Central memory CD8-positive, alpha-beta T cell (primary cell): ENCODE measurements at regions not wholly inside any gene's neighbourhood (a gene's known extent, or its start where the extent isn't known, plus 50 kb on each side); places are given as distances from the start of the nearest gene placed in this dataset.

ENCODE experiments used
- ATAC-seq: fragments of 150-1000 bp; cut with Tn5 transposase; replicated peaks from 2 replicates; pipeline ENCODE4 v1.10.0; 2022; ENCODE audit warnings: mild to moderate bottlenecking, moderate FRiP score, moderate number of reproducible peaks; ENCODE audit not compliant: poor library complexity, severe bottlenecking; ENCODE audit errors: extremely low read depth
- DNase-seq, 2 donors: peaks; one replicate each; pipeline ENCODE4 v3.0.0; 2021; ENCODE audit warnings: low spot score in 2 of 2
- H3K27ac Mint-ChIP-seq: one replicate; pipeline ENCODE4 v1.8.0; 2022; ENCODE audit warnings: low read depth, mild to moderate bottlenecking, moderate library complexity, mixed read lengths
- H3K27me3 Mint-ChIP-seq: one replicate; pipeline ENCODE4 v1.8.0; 2022; ENCODE audit warnings: mixed read lengths
- H3K36me3 Mint-ChIP-seq: one replicate; pipeline ENCODE4 v1.8.0; 2022; ENCODE audit warnings: mild to moderate bottlenecking, moderate library complexity, mixed read lengths; ENCODE audit not compliant: insufficient read depth
- H3K4me1 Mint-ChIP-seq: one replicate; pipeline ENCODE4 v1.8.0; 2022; ENCODE audit warnings: mixed read lengths
- H3K4me3 Mint-ChIP-seq: one replicate; pipeline ENCODE4 v1.8.0; 2022; ENCODE audit warnings: mild to moderate bottlenecking, moderate library complexity, mixed read lengths
- H3K9me3 Mint-ChIP-seq: one replicate; pipeline ENCODE4 v1.8.0; 2022; ENCODE audit warnings: mixed read lengths

- no peak for ATAC-seq
- Mint-ChIP-seq H3K27me3 (no peaks in the 10 kb centered on the region), H3K27ac (no peak overlapping the region)
Measured at GRCh38 chr9:129391221-129391661, 213.2 kb upstream of the IER5L start.

GRCh38 chr9:129390541-129390940 is 212.5 kb upstream of the IER5L start:
- Mint-ChIP-seq H3K27me3 (no peaks in the 10 kb centered on the region), H3K4me1 (no peaks in the 10 kb centered on the region), H3K27ac (no peak overlapping the region), H3K9me3 (no peaks in the 10 kb centered on the region), H3K4me3 (no peak overlapping the region), H3K36me3 (no peaks in the 10 kb centered on the region)
- no peak for ATAC-seq
- no peak for DNase-seq

More at GRCh38 chr9:129391221-129391661, 213.2 kb upstream of the IER5L start:
- DNase-seq = no peak
- no peaks in the 10 kb centered on the region for H3K36me3 Mint-ChIP-seq
- H3K9me3 Mint-ChIP-seq = no peaks in the 10 kb centered on the region
- no peak overlapping the region for H3K4me3 Mint-ChIP-seq
- H3K4me1 Mint-ChIP-seq = no peaks in the 10 kb centered on the region

GRCh38 chr9:129387822-129388221 is 209.8 kb upstream of the IER5L start:
- H3K4me3 Mint-ChIP-seq = no peak overlapping the region

GRCh38 chr9:129386812-129387177 is 208.7 kb upstream of the IER5L start:
- no peaks in the 10 kb centered on the region for H3K27me3 Mint-ChIP-seq
- H3K4me3 Mint-ChIP-seq = no peak overlapping the region
- no peak for DNase-seq
- H3K4me1 Mint-ChIP-seq = no peaks in the 10 kb centered on the region
- H3K27ac Mint-ChIP-seq = no peak overlapping the region
- peaks cover 5% of the 10 kb centered on the region for H3K36me3 Mint-ChIP-seq
- H3K9me3 Mint-ChIP-seq = no peaks in the 10 kb centered on the region
- ATAC-seq = no peak

More at GRCh38 chr9:129387822-129388221, 209.8 kb upstream of the IER5L start:
- no peak overlapping the region for H3K27ac Mint-ChIP-seq
- DNase-seq (no peak), ATAC-seq (no peak)
- H3K4me1 Mint-ChIP-seq = no peaks in the 10 kb centered on the region
- H3K27me3 Mint-ChIP-seq = no peaks in the 10 kb centered on the region
- H3K9me3 Mint-ChIP-seq = no peaks in the 10 kb centered on the region
- H3K36me3 Mint-ChIP-seq = peaks cover 5% of the 10 kb centered on the region

GRCh38 chr9:129385211-129385934 is 207.3 kb upstream of the IER5L start:
- Mint-ChIP-seq H3K36me3 (peaks cover 5% of the 10 kb centered on the region), H3K9me3 (no peaks in the 10 kb centered on the region), H3K4me3 (peak overlapping the region; percentile 76), H3K27ac (peak overlapping the region; percentile 89), H3K27me3 (no peaks in the 10 kb centered on the region), H3K4me1 (no peaks in the 10 kb centered on the region)
- ATAC-seq (no peak), DNase-seq (no peak)

- Mint-ChIP-seq H3K27ac (peak overlapping the region; percentile 89), H3K36me3 (peaks cover 5% of the 10 kb centered on the region), H3K9me3 (no peaks in the 10 kb centered on the region), H3K4me3 (peak overlapping the region; percentile 76), H3K4me1 (no peaks in the 10 kb centered on the region), H3K27me3 (no peaks in the 10 kb centered on the region)
- DNase-seq (no peak), ATAC-seq (no peak)
Measured at GRCh38 chr9:129384491-129385210, 206.6 kb upstream of the IER5L start.

- DNase-seq = peak; percentile 49 to 70
- Mint-ChIP-seq H3K27ac (peak overlapping the region; percentile 89), H3K9me3 (no peaks in the 10 kb centered on the region), H3K27me3 (no peaks in the 10 kb centered on the region), H3K4me1 (no peaks in the 10 kb centered on the region), H3K4me3 (peak overlapping the region; percentile 76), H3K36me3 (peaks cover 5% of the 10 kb centered on the region)
- ATAC-seq = peak; percentile 95
Measured at GRCh38 chr9:129383561-129384490, 205.8 kb upstream of the IER5L start.

- Mint-ChIP-seq H3K27ac (peak overlapping the region; percentile 89), H3K4me1 (no peaks in the 10 kb centered on the region), H3K27me3 (no peaks in the 10 kb centered on the region), H3K4me3 (peak overlapping the region; percentile 76), H3K9me3 (no peaks in the 10 kb centered on the region), H3K36me3 (peaks cover 5% of the 10 kb centered on the region)
- ATAC-seq (no peak), DNase-seq (no peak)
Measured at GRCh38 chr9:129383019-129383560, 205.0 kb upstream of the IER5L start.

- ATAC-seq (no peak), DNase-seq (no peak)
- no peaks in the 10 kb centered on the region for H3K9me3 Mint-ChIP-seq
- H3K27ac Mint-ChIP-seq = peak overlapping the region; percentile 32
- H3K4me1 Mint-ChIP-seq = no peaks in the 10 kb centered on the region
- peak overlapping the region; percentile 76 for H3K4me3 Mint-ChIP-seq
- no peaks in the 10 kb centered on the region for H3K27me3 Mint-ChIP-seq
- H3K36me3 Mint-ChIP-seq = peaks cover 5% of the 10 kb centered on the region
Measured at GRCh38 chr9:129382281-129383018, 204.4 kb upstream of the IER5L start.

GRCh38 chr9:129381481-129381957 is 203.5 kb upstream of the IER5L start:
- ATAC-seq = no peak
- H3K27ac Mint-ChIP-seq = no peak overlapping the region
- H3K9me3 Mint-ChIP-seq = no peaks in the 10 kb centered on the region
- H3K27me3 Mint-ChIP-seq = no peaks in the 10 kb centered on the region
- no peak overlapping the region for H3K4me3 Mint-ChIP-seq
- H3K36me3 Mint-ChIP-seq = peaks cover 5% of the 10 kb centered on the region
- no peaks in the 10 kb centered on the region for H3K4me1 Mint-ChIP-seq
- no peak for DNase-seq

GRCh38 chr9:129380961-129381401 is 202.9 kb upstream of the IER5L start:
- Mint-ChIP-seq H3K9me3 (no peaks in the 10 kb centered on the region), H3K4me1 (no peaks in the 10 kb centered on the region), H3K36me3 (peaks cover 5% of the 10 kb centered on the region), H3K4me3 (no peak overlapping the region), H3K27ac (no peak overlapping the region), H3K27me3 (no peaks in the 10 kb centered on the region)
- DNase-seq = no peak
- ATAC-seq = no peak
